ENCODE measurements at regions not wholly inside any gene's neighbourhood (a gene's known extent, or its start where the extent isn't known, plus 50 kb on each side); places are given as distances from the start of the nearest gene placed in this dataset.
"Not testable (repeated sequence)": the region's sequence is repeated elsewhere in the genome, so short reads cannot be mapped to it uniquely, and the experiment has no call there.

DNA sequence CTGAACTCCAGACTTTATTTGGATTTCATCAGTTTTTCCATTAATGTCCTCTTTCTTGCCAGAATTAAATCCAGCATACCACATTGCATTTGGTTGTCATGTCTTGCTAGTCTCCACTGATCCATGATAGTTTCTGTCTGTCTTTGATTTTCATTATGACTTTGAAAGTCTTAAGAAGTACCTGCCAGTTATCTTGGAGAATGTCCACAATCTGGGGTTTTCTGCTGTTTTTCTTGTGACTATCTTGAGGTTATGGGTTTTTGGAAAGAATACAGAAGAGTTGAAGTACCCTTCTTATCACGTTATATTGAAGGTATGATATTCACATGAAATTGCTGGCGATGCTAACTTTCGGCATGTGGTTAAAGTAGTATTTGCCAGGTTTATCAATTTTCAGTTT, 282.3 kb upstream of the PRICKLE1 start:
- no peak for DNase-seq

- no peak for DNase-seq
These were observed 278.7 kb upstream of the PRICKLE1 start for GRCh38 chr12:42868291-42868690.

- DNase-seq = no peak
These were observed 275.7 kb upstream of the PRICKLE1 start for GRCh38 chr12:42865282-42865681.

DNA sequence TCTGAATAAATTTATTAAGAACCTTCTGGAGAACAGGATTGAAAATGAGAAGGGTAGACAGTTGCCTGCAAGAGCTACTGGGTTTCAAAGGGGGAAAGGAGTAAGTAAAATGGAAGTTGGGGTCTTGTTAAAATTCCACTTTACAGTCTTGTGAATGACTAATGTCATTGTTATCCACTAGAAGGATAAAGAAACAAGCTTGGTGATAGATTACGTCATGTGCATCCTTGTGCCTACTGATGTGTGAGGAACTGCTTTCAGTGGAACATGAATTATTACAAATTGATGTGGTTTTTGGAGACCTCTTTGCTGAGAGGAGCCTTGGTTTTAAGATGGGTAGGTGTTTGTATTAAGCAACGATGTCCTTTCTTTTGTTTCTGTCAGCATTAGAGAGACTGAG, 272.5 kb upstream of the PRICKLE1 start:
- DNase-seq = no peak

DNA sequence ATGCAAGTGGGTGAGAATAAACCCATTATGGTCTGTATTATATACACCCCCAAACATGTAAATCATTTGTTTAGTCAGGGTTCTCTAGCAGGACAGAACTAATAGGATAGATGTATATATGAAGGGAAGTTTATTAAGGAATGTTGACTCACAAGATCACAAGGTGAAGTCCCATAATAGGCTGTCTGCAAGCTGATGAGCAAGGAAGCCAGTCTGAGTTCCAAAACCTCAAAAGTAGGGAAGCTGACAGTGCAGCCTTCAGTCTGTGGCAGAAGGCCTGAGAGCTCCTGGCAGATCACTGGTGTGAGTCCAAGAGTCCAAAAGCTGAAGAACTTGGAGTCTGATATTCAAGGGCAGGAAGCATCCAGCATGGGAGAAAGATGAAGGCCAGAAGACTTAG, 270.8 kb upstream of the PRICKLE1 start:
- not testable (repeated sequence) for DNase-seq

- peak in 13 of 51 donors; percentile 0 to 12 (median 3) for DNase-seq
These were observed 270.1 kb upstream of the PRICKLE1 start for GRCh38 chr12:42859612-42860011.

GRCh38 chr12:42857106-42857505, 267.6 kb upstream of the PRICKLE1 start:
- DNase-seq = no peak

DNA sequence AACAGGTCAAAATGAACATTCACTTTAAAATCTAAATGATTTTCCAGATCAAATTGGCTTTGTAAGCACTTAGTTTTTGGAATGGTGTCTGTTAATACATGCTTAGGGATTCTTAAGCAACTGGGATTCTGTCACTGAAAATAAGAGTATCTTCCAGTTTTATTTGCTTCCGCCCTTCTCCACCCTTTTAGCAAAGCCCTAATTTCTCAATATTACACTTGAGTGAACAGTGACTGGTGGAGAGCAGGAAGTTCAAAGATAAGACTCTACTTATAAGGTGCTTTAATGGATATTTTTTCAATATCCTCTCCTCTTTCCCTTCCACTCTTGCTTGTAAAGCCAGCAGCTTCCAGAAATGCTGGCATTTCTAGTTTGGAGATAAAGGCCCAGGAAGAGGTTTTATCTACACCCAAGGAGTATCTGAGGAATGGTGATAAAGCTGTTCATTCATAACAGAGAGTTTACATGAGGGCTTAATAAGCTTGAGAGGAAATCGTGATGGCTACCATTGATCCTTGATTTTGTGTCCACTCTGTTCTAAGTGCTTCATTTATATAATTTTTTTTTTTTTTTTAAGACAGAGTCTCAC, 265.9 kb upstream of the PRICKLE1 start:
- no peak for DNase-seq

GRCh38 chr12:42854826-42855225, 265.3 kb upstream of the PRICKLE1 start:
- no peak for DNase-seq

DNA sequence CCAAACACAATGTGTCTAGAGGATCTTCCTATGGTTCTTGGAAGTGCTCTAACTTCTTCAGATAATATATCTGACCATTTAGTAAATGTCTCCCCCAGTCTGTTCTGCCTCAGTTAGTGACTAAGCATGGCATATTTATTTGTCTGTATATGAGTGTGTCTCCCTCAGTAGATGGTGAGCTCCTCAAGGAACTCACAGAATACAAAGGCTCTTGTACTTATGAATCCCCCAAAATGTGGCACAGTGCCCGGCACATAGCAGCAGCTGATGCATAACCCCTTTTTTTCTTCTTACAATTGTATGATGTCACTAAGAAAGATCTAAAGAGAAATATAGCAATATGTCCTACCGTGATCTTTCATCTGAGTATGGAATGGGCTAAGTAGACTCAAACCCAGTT, 264.7 kb upstream of the PRICKLE1 start:
- no peak for DNase-seq

- no peak for DNase-seq
These were observed 264.0 kb upstream of the PRICKLE1 start for GRCh38 chr12:42853370-42854140.

DNA sequence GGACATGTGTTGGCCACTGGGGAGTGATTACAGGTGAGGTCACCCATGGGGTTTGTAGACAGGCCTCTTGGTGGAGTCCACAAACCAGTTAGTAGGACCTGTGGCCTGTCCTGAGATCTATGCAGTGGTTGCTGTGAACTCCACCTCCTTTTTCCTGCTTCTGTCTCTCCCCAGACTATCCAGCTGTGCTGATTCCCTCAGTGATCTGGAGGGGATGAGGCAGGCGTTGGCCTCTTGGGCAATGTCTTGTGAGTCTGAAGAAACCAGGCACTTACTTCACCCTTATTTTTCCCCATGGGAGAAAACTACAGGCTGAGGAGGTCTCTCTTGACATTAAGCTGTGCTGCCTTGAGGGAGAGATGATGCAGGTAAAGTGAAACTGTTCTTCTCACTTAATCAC, 257.2 kb upstream of the PRICKLE1 start:
- DNase-seq = no peak

DNA sequence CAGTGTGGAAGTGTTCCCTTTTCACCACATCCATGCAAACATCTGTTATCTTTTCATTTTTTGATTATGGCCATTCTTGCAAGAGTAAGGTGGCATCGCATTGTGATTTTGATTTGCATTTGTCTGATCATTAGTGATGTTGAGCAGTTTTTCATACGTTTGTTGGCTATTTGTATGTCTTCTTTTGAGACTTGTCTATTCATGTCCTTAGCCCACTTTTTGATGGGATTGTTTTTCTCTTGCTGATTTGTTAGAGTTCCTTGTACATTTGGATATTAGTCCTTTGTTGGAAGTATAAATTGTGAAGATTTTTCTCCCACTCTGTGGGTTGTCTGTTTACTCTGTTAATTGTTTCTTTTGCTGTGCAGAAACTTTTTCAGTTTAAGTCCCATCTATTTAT, 244.5 kb upstream of the PRICKLE1 start:
- no peak for DNase-seq

DNA sequence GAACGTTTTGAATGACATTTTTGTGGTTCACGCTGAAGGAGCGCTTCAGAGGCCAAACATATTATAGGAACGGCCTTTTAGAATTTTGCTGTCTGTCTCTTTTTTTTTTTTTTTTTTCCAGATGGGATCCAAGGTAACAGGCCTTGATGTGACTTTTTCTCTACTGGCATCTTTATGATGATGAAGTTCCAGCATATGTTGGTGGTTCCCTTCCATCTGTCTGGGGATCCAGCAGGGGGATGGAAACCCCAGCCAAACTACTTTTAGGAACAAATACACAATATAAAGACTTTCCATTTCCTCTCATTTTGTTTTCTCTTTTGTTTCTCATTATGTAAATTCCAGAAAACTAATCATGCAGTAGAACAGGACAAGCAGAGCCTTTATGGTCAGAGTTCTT, 239.3 kb upstream of the PRICKLE1 start:
- DNase-seq = no peak

DNA sequence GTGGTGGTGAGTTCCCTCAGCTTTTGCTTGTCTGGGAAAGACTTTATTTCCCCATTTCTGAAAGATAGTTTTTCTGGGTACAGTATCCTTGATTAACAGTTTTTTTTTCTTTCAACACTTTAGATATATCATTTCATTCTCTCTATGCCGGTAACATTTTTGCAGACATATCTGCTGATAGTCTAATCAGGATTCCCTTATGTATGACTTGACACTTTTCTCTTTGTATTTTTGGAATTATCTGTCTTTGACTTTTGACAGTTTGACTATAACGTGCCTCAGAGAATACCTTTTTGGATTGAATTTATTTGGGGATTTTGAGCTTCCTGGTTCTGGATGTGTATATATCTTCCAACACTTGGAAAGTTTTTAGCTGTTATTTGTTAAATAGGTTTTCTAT, 234.8 kb upstream of the PRICKLE1 start:
- no peak for DNase-seq

GRCh38 chr12:42823679-42824078, 234.1 kb upstream of the PRICKLE1 start:
- DNase-seq = no peak

- DNase-seq = no peak
These were observed 230.3 kb upstream of the PRICKLE1 start for GRCh38 chr12:42819846-42820245.

- DNase-seq = no peak
These were observed 225.5 kb upstream of the PRICKLE1 start for GRCh38 chr12:42815068-42815467.

DNA sequence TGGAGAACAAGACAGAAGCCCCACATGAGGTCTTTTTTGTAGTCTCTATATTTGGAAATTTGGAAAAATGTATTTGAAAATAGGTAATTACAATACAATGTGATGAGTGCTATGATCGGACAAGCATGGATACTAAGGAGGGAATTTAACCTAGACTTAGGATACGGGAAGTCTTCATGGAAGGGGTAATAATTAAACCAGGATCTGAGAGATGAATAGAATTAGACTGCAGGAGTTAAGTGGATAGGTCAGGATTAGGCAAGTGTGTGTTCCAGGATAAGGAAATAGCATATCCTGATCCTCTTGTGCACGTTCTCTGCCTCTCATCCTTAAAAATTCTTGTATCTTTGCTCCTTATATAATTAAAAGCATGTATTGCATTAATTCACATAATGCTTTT, 223.3 kb upstream of the PRICKLE1 start:
- DNase-seq = no peak

DNA sequence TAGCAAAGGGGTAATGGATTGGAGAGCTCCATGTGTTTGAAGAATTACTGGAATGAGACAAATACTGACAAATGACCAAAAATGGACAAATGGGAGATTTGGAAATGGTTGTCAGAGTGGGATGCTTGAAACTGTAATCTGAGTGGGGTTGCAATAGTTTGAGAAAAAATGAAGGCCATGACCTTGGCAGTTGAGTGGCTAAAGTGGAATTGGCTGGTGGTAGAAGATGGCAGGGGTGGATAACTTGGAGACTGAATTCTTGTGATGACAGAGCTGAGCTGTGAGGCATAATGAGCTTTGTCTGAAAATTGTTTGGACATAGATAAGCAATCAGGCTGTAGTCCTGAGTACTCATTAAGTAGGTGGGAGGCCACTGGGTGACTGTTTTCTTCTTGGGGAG, 222.5 kb upstream of the PRICKLE1 start:
- no peak for DNase-seq

DNA sequence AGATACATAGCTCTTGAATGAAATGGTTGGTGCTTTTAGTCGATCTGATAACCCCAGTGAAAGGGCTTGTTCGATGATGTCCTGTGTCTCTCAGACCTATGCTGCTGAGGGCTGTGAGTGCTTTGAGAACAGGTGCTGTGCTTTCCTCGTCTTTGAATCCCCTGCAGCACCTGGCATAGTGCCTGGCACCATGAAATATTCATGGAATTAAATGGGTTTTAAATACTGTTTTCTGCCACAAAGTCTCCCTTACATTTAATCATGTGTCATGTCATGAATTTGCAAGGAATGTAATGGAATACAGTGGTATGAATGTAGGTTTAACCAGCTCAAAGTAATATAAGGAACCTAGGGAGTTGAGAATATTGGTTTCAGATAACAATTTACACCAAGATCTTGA, 220.5 kb upstream of the PRICKLE1 start:
- no peak for DNase-seq

DNA sequence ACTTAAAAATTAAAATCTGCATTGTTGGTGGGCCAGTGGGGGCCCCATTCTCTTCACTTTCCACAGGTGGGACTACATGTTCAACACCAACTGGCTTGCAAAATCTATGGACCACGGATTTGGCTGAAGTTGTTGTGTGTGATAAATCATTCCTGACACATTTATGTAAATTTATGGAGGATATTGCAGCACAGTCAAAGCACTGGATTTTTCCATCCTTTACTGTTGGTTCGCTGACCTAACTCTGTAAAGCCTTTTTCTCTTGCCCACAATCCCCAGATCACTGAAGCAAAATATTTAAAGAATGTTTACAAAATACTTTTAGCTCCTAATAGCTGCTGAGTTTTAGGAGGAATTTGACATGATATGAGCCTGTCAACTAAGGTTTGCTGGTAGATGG, 219.7 kb upstream of the PRICKLE1 start:
- DNase-seq = no peak

DNA sequence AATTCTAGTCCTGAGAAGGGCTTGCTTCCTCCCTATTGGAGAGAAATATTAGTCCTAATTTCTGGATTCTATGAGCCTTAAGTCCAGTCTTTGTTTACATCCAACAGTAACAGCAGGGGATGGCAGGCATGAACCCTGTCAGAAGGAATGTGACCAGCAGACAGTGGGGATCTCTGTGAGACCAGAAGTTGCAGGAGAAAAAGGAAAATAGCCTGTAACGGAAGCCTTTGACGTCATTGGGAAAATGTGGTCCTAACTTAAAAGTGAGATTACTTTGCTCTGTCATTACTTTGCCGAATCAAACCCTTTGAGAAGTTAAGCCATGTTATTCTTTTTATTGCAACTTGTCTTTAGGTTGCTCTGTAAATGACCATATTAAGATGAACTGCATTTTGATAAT, 218.2 kb upstream of the PRICKLE1 start:
- DNase-seq = no peak

DNA sequence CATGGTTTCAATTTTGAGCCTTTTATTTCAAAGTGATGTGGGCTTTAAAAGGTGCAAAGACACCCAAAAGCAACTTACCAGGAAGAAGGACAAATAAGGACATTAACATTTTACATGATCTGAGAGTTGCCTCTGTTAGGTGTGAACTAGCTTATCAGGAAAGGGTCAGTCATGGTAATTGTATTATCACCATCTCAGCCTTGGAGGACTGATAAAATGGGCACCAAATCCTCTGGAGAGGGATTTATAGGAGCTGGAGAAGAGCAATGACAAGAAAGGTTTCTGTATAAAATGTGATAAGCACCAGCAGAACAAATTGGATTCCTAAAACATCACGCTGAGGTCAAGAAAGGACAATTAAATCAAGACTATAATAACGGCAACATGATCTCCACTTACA, 217.7 kb upstream of the PRICKLE1 start:
- no peak for DNase-seq
